ENCODE measurements at regions not wholly inside any gene's neighbourhood (a gene's known extent, or its start where the extent isn't known, plus 50 kb on each side); places are given as distances from the start of the nearest gene placed in this dataset.

DNA sequence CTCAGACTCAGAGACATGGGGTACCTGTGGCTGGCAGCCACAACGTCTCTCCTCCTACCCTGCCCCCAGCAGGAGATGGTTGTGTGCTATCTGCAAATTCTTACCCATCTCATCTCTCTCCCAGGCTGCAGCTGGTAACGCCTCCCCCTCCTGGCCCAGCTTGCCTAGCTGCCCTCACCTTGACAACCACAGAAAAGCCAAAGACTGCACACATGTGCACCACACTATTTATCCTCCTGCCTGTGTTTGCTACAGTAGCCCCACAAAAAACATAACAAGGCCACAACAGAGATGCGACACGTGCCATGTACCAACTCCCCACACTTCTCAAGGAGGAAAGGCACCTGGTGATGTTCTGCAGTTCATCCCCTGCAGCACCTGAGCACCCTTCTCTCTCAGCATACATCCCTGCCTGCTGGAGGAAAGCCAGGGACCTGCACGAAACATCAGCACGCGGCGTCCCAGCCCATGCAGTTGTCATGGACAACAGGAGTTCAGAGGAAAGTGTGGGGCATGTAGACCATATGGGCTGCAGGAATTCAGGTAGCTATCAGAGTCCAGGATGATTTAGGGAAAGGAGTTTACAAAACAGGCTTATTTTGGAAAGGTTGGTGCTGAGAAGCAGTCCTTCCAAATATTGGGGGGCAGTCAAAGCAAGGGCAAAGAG, 168.7 kb downstream of the C5orf15 start:
- CTCF ChIA-PET: interaction anchor here (0.8 kb wide), 1 partner anchor 10 kb away, joined by 4 read pairs; no protein-coding TSS in a partner anchor
- no peak for TF ChIP-seq HDGF (IDR thresholded peaks at IDR 0.05; ENCODE audit: borderline replicate concordance)
- TF ChIP-seq SP1 (IDR thresholded peaks at IDR 0.05): no peak
- no peak for TF ChIP-seq L3MBTL2 (conservative IDR thresholded peaks at IDR 0.05)
- no peak for TF ChIP-seq FOXK2 (IDR thresholded peaks at IDR 0.05)
- TF ChIP-seq ZNF384 (IDR thresholded peaks at IDR 0.05): no peak
- no peak for TF ChIP-seq BHLHE40 (IDR thresholded peaks at IDR 0.05; ENCODE audit: borderline replicate concordance)
- TF ChIP-seq CTBP1 (IDR thresholded peaks at IDR 0.05; ENCODE audit: borderline replicate concordance): no peak
- TF ChIP-seq NFRKB (IDR thresholded peaks at IDR 0.05): no peak
- TF ChIP-seq ELF4 (IDR thresholded peaks at IDR 0.05): no peak
- no peak for TF ChIP-seq FOXM1 (IDR thresholded peaks at IDR 0.05; ENCODE audit: borderline replicate concordance)
- no peak for TF ChIP-seq TARDBP (IDR thresholded peaks at IDR 0.05)
- TF ChIP-seq ARNT (IDR thresholded peaks at IDR 0.05): no peak
- no peak for TF ChIP-seq FOXA1 (IDR thresholded peaks at IDR 0.05)
- TF ChIP-seq SUZ12 (IDR thresholded peaks at IDR 0.05): no peak
- TF ChIP-seq, protein P1, sequence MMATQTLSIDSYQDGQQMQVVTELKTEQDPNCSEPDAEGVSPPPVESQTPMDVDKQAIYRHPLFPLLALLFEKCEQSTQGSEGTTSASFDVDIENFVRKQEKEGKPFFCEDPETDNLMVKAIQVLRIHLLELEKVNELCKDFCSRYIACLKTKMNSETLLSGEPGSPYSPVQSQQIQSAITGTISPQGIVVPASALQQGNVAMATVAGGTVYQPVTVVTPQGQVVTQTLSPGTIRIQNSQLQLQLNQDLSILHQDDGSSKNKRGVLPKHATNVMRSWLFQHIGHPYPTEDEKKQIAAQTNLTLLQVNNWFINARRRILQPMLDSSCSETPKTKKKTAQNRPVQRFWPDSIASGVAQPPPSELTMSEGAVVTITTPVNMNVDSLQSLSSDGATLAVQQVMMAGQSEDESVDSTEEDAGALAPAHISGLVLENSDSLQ (IDR thresholded peaks at IDR 0.05): no peak
- no peak for TF ChIP-seq LEF1 (IDR thresholded peaks at IDR 0.05; ENCODE audit: borderline replicate concordance)
- no peak for DNase-seq (ENCODE audit: extremely low spot score)
- POLR2A ChIA-PET: no interaction called here

DNA sequence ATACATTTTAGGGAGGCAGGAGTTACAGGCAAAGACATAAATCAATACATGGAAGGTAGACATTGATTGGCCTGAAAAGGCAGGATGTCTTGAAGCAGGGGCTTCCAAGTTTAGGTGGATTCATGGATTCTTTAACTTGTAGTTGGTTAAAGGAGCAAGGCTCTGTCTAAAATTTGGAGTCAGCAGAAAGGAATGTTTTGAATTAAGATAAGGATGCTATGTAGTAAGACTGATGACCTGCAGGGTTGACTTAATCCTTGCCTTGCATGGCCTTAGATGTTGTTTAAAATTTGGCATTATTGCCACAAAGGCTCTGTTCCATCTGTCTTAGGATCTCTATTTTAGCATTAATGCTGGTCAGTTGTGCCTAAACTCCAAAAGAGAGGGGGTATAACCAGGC, 171.3 kb downstream of the C5orf15 start:
- TF ChIP-seq FOXK2 (IDR thresholded peaks at IDR 0.05) (no peak), FOXM1 (IDR thresholded peaks at IDR 0.05; ENCODE audit: borderline replicate concordance) (no peak), ZNF384 (IDR thresholded peaks at IDR 0.05) (no peak)
- ChIA-PET CTCF (no interaction called here), POLR2A (no interaction called here)
- DNase-seq (ENCODE audit: extremely low spot score): no peak

DNA sequence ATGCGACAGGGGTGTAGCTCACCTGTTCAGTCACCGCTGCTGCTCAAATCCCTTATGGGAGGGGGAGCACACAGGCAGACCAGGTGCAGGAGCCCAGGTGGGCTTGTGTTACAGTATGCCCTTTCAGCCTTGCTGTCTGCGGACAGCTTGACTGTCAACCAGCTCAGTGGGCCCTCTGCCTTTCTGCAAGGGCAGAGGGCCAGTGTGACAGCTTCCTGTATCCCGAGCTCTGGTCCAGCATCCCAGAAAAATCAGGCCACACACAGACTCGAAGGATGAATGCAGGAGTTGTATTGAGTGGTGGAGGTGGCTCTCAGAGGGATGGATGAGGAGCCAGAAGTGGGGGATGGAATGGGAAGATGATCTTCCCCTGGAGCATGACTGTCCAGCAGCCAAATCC, 172.2 kb downstream of the C5orf15 start:
- ChIA-PET CTCF (interaction anchor here (1.2 kb wide), 1 partner anchor 23 kb away, joined by 3 read pairs; no protein-coding TSS in a partner anchor), POLR2A (no interaction called here)
- DNase-seq (ENCODE audit: extremely low spot score): no peak
- no peak for TF ChIP-seq CTBP1 (IDR thresholded peaks at IDR 0.05; ENCODE audit: borderline replicate concordance)
- TF ChIP-seq ZNF384 (IDR thresholded peaks at IDR 0.05): no peak

DNA sequence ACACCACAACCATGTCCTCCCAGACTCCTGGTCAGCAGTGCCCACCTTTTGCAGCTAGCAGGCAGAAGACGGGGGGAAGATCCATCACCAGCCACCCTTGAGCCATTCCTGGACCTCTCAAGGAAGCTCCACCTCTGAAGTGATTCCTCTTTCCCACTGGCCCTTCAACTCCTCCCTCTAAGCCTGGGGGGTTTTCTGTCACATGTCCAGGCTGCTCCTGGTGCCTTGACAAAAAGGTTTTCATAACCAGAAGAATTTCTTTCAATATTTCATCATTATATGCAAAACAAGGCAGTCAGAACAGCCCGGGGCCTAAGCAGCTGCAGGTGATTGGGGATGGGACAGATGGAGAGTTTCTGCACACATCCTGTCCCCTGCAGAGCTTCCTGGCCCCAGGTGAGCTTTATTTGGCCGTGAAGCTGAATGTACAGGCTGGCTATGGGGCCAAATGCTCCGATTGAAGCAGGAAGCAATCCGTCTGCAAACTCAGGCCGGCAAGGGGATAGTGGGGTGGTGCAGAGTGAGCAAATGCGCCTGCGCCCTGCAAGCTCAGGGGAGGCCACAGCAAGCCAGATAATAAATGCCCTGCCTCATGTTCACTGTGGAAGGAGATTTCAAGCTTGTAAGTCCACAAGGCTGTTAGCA, 173.5 kb downstream of the C5orf15 start:
- no peak for TF ChIP-seq ZNF384 (IDR thresholded peaks at IDR 0.05)
- TF ChIP-seq SP1 (IDR thresholded peaks at IDR 0.05): no peak
- TF ChIP-seq BHLHE40 (IDR thresholded peaks at IDR 0.05; ENCODE audit: borderline replicate concordance): no peak
- TF ChIP-seq ELF4 (IDR thresholded peaks at IDR 0.05): no peak
- no peak for TF ChIP-seq CTBP1 (IDR thresholded peaks at IDR 0.05; ENCODE audit: borderline replicate concordance)
- TF ChIP-seq FOXA1 (IDR thresholded peaks at IDR 0.05): no peak
- TF ChIP-seq NFRKB (IDR thresholded peaks at IDR 0.05): no peak
- TF ChIP-seq, protein P1 (IDR thresholded peaks at IDR 0.05): no peak
- no peak for TF ChIP-seq FOXM1 (IDR thresholded peaks at IDR 0.05; ENCODE audit: borderline replicate concordance)
- TF ChIP-seq ARNT (IDR thresholded peaks at IDR 0.05): no peak
- TF ChIP-seq TARDBP (IDR thresholded peaks at IDR 0.05): no peak
- CTCF ChIA-PET: interaction anchor here (0.6 kb wide), 1 partner anchor 168 kb away, joined by 3 read pairs; no protein-coding TSS in a partner anchor
- POLR2A ChIA-PET: no interaction called here
- DNase-seq (ENCODE audit: extremely low spot score): no peak

DNA sequence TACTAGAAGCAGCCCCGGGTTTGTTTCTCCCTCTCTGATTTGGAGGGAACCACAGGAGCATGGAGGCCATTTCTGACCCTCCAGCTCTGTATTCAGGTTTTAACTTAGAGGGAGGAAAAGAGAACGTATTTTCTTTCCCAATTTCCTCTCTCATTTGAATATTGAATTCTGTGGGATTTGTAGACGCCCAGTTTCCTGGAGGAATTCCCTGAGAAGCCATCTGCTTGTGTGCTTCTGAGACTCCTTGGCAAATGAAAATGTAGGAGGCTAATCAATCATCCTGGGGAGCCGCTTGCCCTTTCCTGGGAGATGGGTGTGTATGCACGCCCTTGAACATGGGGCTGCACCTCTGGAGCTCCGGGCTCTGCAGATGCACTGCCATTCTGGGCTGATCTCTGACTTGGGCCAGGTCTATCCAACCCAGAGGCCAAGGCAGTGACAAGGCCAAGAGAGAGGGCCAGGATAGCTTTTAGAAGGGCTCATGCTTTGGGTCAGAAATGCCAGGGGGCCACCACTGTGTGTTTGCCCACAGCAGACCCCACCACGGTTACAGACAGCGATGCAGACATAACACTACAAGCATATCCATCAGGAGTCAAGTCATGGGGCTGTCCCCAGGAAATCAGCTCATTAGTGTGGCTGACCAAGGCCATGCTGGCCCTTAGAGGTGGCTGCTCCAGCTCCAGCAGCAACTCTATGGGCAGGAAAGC, 174.5 kb downstream of the C5orf15 start:
- ChIA-PET CTCF (no interaction called here), POLR2A (no interaction called here)
- TF ChIP-seq BHLHE40 (IDR thresholded peaks at IDR 0.05; ENCODE audit: borderline replicate concordance) (no peak), ZNF384 (IDR thresholded peaks at IDR 0.05) (no peak), FOXK2 (IDR thresholded peaks at IDR 0.05) (no peak), NFRKB (IDR thresholded peaks at IDR 0.05) (no peak), ELF4 (IDR thresholded peaks at IDR 0.05) (no peak), SP1 (IDR thresholded peaks at IDR 0.05) (no peak), FOXA1 (IDR thresholded peaks at IDR 0.05) (no peak), CTBP1 (IDR thresholded peaks at IDR 0.05; ENCODE audit: borderline replicate concordance) (no peak), ARNT (IDR thresholded peaks at IDR 0.05) (no peak), L3MBTL2 (conservative IDR thresholded peaks at IDR 0.05) (no peak), LEF1 (IDR thresholded peaks at IDR 0.05; ENCODE audit: borderline replicate concordance) (no peak), HDGF (IDR thresholded peaks at IDR 0.05; ENCODE audit: borderline replicate concordance) (no peak), SUZ12 (IDR thresholded peaks at IDR 0.05) (no peak), TARDBP (IDR thresholded peaks at IDR 0.05) (no peak), FOXM1 (IDR thresholded peaks at IDR 0.05; ENCODE audit: borderline replicate concordance) (no peak)
- TF ChIP-seq, protein P1 (IDR thresholded peaks at IDR 0.05): no peak
- no peak for DNase-seq (ENCODE audit: extremely low spot score)

DNA sequence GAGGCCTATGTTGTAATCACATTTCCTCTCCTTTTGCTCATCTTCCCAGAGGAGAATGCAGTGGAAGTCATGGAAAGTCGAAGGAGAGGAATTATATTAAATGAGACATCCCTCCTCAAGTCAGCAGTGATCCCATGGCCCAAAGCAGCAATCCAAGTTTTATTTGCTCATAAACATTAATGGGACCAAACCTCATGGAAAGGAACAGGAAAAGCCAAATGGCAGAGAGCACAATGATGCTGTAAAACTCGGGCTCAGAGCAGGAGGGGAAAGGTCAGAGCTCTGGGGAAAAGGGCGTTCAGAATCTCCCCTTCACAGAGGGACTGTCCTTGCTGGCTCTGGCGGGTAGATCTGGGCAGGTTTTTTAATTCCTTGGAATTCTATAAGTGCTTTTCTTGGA, 175.8 kb downstream of the C5orf15 start:
- DNase-seq (ENCODE audit: extremely low spot score): no peak
- POLR2A ChIA-PET: no interaction called here
- CTCF ChIA-PET: no interaction called here
- TF ChIP-seq HDGF (IDR thresholded peaks at IDR 0.05; ENCODE audit: borderline replicate concordance) (no peak), FOXA1 (IDR thresholded peaks at IDR 0.05) (no peak), CTBP1 (IDR thresholded peaks at IDR 0.05; ENCODE audit: borderline replicate concordance) (no peak), SP1 (IDR thresholded peaks at IDR 0.05) (no peak), NFRKB (IDR thresholded peaks at IDR 0.05) (no peak), ARNT (IDR thresholded peaks at IDR 0.05) (no peak), L3MBTL2 (conservative IDR thresholded peaks at IDR 0.05) (no peak), ZNF384 (IDR thresholded peaks at IDR 0.05) (no peak), FOXM1 (IDR thresholded peaks at IDR 0.05; ENCODE audit: borderline replicate concordance) (no peak), TARDBP (IDR thresholded peaks at IDR 0.05) (no peak), BHLHE40 (IDR thresholded peaks at IDR 0.05; ENCODE audit: borderline replicate concordance) (no peak), SUZ12 (IDR thresholded peaks at IDR 0.05) (no peak), FOXK2 (IDR thresholded peaks at IDR 0.05) (no peak)
- TF ChIP-seq, protein P1 (IDR thresholded peaks at IDR 0.05): no peak

All from HEK293T (cell line).